ENCODE measurements at regions not wholly inside any gene's neighbourhood (a gene's known extent, or its start where the extent isn't known, plus 50 kb on each side); places are given as distances from the start of the nearest gene placed in this dataset.

DNA sequence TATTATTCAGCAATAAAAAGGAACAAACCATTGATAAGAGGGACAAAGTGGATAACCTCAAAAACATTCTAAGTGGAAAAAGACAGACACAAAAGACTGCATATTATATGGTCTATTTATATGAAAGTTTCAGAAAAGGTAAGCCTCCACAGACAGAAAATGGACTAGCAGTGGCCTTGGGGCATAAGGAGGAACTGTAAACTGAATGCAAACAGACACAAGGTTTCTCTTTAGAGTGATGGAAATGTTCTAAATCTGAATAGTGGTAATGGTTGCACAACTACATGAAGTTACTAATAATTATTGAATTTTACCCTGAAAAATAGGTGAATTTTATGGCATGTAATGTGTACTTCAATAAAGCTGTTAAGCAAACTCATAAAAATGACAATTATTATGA, 286.3 kb upstream of the PAPPA start:
- H3K4me3 ChIP-seq (ENCODE audit: low read depth in 2 of 2, low read length in 2 of 2): no peak overlapping the region
- ChIA-PET CTCF (no interaction called here), POLR2A (no interaction called here)
- in situ Hi-C loops (cut with HindIII; ENCODE audit: low pct_unique_long_range_greater_than_20kb, low sequenced_read_pairs) (no loop called here), intact Hi-C loops (cut with micrococcal nuclease; ENCODE audit: unreplicated experiment) (no loop called here)
- ATAC-seq: no peak
- no peak overlapping the region for H3K27ac ChIP-seq (ENCODE audit: low read length)
- TF ChIP-seq, protein P1, sequence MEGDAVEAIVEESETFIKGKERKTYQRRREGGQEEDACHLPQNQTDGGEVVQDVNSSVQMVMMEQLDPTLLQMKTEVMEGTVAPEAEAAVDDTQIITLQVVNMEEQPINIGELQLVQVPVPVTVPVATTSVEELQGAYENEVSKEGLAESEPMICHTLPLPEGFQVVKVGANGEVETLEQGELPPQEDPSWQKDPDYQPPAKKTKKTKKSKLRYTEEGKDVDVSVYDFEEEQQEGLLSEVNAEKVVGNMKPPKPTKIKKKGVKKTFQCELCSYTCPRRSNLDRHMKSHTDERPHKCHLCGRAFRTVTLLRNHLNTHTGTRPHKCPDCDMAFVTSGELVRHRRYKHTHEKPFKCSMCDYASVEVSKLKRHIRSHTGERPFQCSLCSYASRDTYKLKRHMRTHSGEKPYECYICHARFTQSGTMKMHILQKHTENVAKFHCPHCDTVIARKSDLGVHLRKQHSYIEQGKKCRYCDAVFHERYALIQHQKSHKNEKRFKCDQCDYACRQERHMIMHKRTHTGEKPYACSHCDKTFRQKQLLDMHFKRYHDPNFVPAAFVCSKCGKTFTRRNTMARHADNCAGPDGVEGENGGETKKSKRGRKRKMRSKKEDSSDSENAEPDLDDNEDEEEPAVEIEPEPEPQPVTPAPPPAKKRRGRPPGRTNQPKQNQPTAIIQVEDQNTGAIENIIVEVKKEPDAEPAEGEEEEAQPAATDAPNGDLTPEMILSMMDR (IDR thresholded peaks at IDR 0.05): no peak
- TF ChIP-seq TCF7L2 (IDR thresholded peaks at IDR 0.05; ENCODE audit: low read depth, low read length): no peak
- TF ChIP-seq, protein P2, sequence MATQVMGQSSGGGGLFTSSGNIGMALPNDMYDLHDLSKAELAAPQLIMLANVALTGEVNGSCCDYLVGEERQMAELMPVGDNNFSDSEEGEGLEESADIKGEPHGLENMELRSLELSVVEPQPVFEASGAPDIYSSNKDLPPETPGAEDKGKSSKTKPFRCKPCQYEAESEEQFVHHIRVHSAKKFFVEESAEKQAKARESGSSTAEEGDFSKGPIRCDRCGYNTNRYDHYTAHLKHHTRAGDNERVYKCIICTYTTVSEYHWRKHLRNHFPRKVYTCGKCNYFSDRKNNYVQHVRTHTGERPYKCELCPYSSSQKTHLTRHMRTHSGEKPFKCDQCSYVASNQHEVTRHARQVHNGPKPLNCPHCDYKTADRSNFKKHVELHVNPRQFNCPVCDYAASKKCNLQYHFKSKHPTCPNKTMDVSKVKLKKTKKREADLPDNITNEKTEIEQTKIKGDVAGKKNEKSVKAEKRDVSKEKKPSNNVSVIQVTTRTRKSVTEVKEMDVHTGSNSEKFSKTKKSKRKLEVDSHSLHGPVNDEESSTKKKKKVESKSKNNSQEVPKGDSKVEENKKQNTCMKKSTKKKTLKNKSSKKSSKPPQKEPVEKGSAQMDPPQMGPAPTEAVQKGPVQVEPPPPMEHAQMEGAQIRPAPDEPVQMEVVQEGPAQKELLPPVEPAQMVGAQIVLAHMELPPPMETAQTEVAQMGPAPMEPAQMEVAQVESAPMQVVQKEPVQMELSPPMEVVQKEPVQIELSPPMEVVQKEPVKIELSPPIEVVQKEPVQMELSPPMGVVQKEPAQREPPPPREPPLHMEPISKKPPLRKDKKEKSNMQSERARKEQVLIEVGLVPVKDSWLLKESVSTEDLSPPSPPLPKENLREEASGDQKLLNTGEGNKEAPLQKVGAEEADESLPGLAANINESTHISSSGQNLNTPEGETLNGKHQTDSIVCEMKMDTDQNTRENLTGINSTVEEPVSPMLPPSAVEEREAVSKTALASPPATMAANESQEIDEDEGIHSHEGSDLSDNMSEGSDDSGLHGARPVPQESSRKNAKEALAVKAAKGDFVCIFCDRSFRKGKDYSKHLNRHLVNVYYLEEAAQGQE (IDR thresholded peaks at IDR 0.05; ENCODE audit: insufficient read depth in 1 of 2, low read depth in 2 of 2, low read length in 1 of 2): no peak
- no peak for DNase-seq (ENCODE audit: low read depth, low spot score)
- no peaks in the 10 kb centered on the region for H3K4me1 ChIP-seq (ENCODE audit: control insufficient read depth, insufficient read depth, low read length)
- BruUV-seq (replicated peaks): no TSS peak
- H3K27me3 ChIP-seq (ENCODE audit: control insufficient read depth, insufficient read depth, low read length): no peaks in the 10 kb centered on the region
- no peaks in the 10 kb centered on the region for H3K9me3 ChIP-seq (ENCODE audit: control insufficient read depth, insufficient read depth, low read depth, low read length)
- no peaks in the 10 kb centered on the region; the same call in 1 of the 2 replicates for H3K36me3 ChIP-seq (ENCODE audit: control insufficient read depth, insufficient read depth, low read length)

DNA sequence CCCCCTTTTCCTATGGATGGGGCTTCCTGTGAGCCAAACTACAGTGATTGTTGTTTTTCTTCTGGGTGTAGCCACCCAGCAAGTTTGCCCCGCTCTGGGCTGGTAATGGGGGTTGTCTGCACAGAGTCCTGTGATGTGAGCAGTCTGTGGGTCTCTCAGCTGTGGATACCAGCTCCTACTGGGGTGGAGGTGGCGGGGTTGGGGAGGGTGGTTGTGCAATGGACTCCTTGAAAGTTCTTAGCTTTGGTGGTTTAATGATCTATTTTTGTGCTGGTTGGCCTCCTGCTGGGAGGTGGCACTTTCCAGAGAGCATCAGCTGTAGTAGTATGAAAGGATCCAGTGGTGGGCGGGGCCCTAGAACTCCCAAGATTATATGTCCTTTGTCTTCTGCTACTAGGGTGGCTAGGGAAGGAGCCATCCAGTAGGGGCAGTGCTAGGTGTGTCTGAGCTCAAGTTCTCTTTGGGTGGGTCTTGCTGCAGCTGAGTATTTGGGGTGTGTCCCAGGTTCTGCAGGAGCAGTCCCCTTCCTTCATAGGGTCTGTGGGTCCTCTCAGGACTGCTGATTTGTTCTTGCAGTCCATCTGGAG, 275.6 kb upstream of the PAPPA start:
- H3K27ac ChIP-seq (ENCODE audit: low read length): no peak overlapping the region
- no TSS peak for BruUV-seq (replicated peaks)
- intact Hi-C loops (cut with micrococcal nuclease; ENCODE audit: unreplicated experiment) (no loop called here), in situ Hi-C loops (cut with HindIII; ENCODE audit: low pct_unique_long_range_greater_than_20kb, low sequenced_read_pairs) (no loop called here)
- H3K4me3 ChIP-seq (ENCODE audit: low read depth in 2 of 2, low read length in 2 of 2): no peak overlapping the region
- TF ChIP-seq, protein P1 (IDR thresholded peaks at IDR 0.05): no peak
- TF ChIP-seq SIN3A (IDR thresholded peaks at IDR 0.05; ENCODE audit: borderline replicate concordance, insufficient read depth, low read depth, low read length): no peak
- TF ChIP-seq, protein P2 (IDR thresholded peaks at IDR 0.05; ENCODE audit: insufficient read depth in 1 of 2, low read depth in 2 of 2, low read length in 1 of 2): no peak
- no peak for TF ChIP-seq POLR2AphosphoS5 (IDR thresholded peaks at IDR 0.05; ENCODE audit: low read depth, low read length)
- TF ChIP-seq TCF7L2 (IDR thresholded peaks at IDR 0.05; ENCODE audit: low read depth, low read length): no peak
- H3K36me3 ChIP-seq (ENCODE audit: control insufficient read depth, insufficient read depth, low read length): no peaks in the 10 kb centered on the region
- no peaks in the 10 kb centered on the region for H3K9me3 ChIP-seq (ENCODE audit: control insufficient read depth, insufficient read depth, low read depth, low read length)
- ATAC-seq: no peak
- no peak for DNase-seq (ENCODE audit: low read depth, low spot score)
- CTCF ChIA-PET: no interaction called here
- no peaks in the 10 kb centered on the region for H3K4me1 ChIP-seq (ENCODE audit: control insufficient read depth, insufficient read depth, low read length)
- POLR2A ChIA-PET: no interaction called here
- no peaks in the 10 kb centered on the region for H3K27me3 ChIP-seq (ENCODE audit: control insufficient read depth, insufficient read depth, low read length)
